ENCODE measurements at regions not wholly inside any gene's neighbourhood (a gene's known extent, or its start where the extent isn't known, plus 50 kb on each side); places are given as distances from the start of the nearest gene placed in this dataset.

DNA sequence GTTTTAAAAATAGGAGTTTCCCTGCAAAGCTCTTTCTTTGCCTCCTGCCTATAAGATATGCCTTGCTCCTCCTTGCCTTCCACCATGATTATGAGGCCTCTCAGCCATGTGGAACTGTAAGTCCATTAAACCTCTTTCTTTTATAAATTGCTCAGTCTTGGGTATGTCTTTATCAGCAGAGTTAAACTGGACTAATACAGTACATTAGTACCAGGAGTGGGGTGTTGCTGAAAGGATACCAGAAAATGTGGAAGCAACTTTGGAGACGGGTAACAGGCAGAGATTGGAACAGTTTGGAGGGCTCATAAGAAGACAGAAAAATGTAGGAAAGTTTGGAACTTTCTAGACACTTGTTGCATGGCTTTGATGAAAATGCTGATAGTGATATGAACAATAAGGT is 709.9 kb downstream of the LUZP2 start:
- DNase-seq (ENCODE audit: insufficient read length, low spot score) (no peak), FAIRE-seq (no peak)
- TF ChIP-seq, protein P1, sequence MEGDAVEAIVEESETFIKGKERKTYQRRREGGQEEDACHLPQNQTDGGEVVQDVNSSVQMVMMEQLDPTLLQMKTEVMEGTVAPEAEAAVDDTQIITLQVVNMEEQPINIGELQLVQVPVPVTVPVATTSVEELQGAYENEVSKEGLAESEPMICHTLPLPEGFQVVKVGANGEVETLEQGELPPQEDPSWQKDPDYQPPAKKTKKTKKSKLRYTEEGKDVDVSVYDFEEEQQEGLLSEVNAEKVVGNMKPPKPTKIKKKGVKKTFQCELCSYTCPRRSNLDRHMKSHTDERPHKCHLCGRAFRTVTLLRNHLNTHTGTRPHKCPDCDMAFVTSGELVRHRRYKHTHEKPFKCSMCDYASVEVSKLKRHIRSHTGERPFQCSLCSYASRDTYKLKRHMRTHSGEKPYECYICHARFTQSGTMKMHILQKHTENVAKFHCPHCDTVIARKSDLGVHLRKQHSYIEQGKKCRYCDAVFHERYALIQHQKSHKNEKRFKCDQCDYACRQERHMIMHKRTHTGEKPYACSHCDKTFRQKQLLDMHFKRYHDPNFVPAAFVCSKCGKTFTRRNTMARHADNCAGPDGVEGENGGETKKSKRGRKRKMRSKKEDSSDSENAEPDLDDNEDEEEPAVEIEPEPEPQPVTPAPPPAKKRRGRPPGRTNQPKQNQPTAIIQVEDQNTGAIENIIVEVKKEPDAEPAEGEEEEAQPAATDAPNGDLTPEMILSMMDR (IDR thresholded peaks at IDR 0.05; ENCODE audit: insufficient read depth, missing control alignments), result no peak

DNA sequence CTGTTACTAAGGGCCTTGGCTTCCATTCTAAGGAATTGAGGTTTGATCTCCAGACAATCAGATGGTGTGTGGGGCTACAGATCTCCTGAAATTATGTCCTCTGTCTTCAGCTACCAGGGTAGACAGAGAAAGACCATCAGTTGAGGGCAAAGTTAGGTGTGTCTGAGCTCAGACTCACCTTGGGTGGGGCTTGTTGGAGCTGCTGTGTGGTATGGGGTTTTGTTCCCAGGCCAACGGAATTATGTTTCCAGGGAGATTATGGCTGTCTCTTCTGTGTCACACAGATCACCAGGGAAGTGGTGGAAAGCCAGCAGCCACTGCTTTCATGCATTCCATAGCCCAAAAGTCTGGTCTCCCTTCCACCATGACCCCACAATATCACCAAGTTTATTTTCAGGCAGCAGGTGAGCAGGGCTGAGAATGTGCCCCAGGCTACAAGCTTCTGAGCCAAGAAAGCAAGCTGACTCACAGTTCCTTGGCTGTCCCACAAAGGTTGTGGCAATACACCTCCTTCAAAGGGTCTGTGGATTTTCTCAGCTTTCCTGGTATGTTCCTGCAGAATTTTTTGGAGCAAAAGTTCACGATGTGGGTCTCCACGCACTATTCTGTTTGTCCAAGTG is 714.9 kb downstream of the LUZP2 start:
- TF ChIP-seq, protein P1 (IDR thresholded peaks at IDR 0.05; ENCODE audit: insufficient read depth, missing control alignments), result no peak
- no peak for DNase-seq (ENCODE audit: insufficient read length, low spot score)
- FAIRE-seq, result no peak

DNA sequence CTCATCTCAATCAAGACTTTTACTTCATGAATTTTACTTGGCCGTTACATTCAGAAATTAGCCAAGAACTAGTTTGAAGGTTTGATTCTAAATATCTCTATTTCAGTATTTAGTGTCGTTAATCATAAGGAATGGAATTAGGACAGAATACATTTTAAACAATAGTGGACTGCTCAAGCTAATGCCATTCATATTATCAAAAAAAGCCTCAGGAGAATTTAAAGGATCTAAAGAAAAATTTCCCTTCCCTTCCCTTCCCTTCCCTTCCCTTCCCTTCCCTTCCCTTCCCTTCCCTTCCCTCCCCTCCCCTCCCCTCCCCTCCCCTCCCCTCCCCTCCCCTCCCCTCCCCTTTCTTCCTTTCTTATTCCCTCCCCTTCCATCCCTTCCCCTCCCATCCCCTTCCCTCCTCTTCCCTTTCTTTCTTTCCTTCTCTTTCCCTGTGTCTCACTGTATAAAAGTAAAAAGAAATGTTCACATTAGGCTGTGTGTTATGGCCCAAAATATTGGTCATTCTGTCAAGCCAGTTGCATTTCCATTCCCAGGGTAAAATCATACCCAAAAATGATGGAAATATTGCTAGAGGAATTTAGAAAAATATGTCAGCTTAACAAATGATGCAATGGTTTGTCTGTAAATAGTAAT is 717.8 kb downstream of the LUZP2 start:
- TF ChIP-seq, protein P1 (IDR thresholded peaks at IDR 0.05; ENCODE audit: insufficient read depth, missing control alignments), result no peak
- DNase-seq (ENCODE audit: insufficient read length, low spot score) (no peak), FAIRE-seq (no peak)

DNA sequence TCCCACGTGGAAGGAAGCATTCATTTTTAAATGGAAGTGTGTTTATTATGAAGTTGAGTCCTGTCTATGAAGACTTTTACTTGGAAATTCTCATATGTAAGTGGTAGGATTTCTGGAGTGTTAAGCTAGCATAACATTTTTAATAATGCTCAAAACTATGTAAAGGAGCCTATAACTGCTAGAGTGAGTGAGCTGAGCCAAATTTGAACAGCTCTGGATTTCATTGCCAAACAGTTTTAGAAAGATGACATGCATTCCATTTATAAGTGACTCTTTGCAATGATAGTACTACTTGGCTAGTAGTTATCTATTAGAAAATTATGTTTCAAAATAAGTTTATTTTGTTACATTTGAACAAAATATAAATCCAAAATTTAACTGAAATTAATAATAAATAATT is 721.2 kb downstream of the LUZP2 start:
- FAIRE-seq (no peak), DNase-seq (ENCODE audit: insufficient read length, low spot score) (no peak)
- TF ChIP-seq, protein P1 (IDR thresholded peaks at IDR 0.05; ENCODE audit: insufficient read depth, missing control alignments), result no peak

DNA sequence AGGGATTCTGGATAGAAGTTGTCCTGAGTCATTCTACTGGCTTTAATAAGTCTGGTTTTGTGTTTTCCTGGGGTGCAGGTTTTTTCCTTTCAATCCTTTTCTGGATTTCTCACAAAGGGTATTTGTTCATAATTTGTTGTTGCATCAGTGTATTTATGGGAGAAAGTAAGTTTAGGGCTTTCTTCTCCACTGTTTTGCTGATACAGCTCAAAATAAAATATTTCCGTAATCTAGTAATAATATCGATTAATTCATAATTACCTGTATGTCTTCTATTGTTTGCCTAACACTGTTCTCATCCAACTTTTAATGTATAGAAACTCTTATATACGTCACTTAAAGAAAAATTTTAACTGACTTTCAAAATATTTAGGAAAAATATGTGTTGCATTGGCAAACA is 728.2 kb downstream of the LUZP2 start:
- TF ChIP-seq, protein P1 (IDR thresholded peaks at IDR 0.05; ENCODE audit: insufficient read depth, missing control alignments), result no peak
- DNase-seq (ENCODE audit: insufficient read length, low spot score), result no peak
- FAIRE-seq, result no peak

DNA sequence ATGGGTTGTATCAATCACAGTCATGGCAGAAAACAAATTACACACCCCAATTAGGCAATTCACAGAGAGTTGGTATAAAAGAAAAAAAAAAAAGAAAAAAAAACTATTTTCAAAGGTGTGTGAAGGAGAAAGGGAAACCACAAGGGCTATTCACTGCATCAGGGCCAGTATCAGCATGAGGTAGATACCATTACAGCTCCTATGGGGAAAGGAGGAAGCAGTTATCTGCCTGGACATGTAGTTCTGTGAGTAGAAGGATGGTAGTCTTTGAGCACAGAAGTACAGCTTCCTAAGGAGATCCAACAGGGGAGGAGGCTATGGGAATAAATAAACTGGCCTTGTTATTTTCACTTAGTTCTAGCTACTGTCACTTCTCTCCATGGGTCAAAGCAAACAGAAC is 746.1 kb downstream of the LUZP2 start:
- TF ChIP-seq, protein P1 (IDR thresholded peaks at IDR 0.05; ENCODE audit: insufficient read depth, missing control alignments), result no peak
- DNase-seq (ENCODE audit: insufficient read length, low spot score) (no peak), FAIRE-seq (no peak)

DNA sequence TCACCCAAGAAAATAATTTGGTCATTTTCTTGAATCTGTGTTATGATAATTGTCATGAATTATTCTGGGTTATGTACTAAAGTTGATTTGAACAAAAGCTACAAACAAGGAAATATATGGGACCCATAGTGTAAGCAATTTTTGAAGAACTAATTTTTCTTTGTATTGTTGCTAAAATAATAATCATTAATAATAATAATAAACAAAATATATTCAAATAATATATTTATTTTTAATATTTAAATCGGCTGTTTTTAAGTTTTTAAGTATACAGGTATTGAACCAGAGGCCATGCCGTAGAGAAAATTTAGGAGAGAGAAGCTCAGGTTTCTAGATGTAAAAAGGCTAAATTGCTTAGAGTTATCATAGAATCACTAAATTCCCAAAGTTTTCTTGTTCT is 747.3 kb downstream of the LUZP2 start:
- FAIRE-seq, result no peak

More for the DNA sequence above, 747.3 kb downstream of the LUZP2 start:
- TF ChIP-seq, protein P1 (IDR thresholded peaks at IDR 0.05; ENCODE audit: insufficient read depth, missing control alignments), result no peak
- DNase-seq (ENCODE audit: insufficient read length, low spot score), result no peak
